H54 (cell line): ENCODE measurements at regions not wholly inside any gene's neighbourhood (a gene's known extent, or its start where the extent isn't known, plus 50 kb on each side); places are given as distances from the start of the nearest gene placed in this dataset.

Source experiments
- DNase-seq: peaks from one replicate; pipeline ENCODE4 v3.0.0; 2011; ENCODE audit warnings: low spot score, mixed read lengths; ENCODE audit not compliant: insufficient read length
- FAIRE-seq: peaks from 3 replicates; lab custom pipeline; 2011; peaks lifted over from hg19 to GRCh38; lab: Jason Lieb, UNC
- POLR2A ChIP-seq: IDR thresholded peaks from 2 replicates; pipeline ENCODE4 v1.6.1; 2011; ENCODE audit warnings: low read depth, mild to moderate bottlenecking, low read length

GRCh38 chr6:3551716-3552511 is 95.1 kb upstream of the SLC22A23 start:
- DNase-seq (no peak), FAIRE-seq (no peak)
- no peak for TF ChIP-seq POLR2A

- TF ChIP-seq POLR2A = no peak
- no peak for DNase-seq
- no peak for FAIRE-seq
Observed at GRCh38 chr6:3549314-3549940, 92.6 kb upstream of the SLC22A23 start.

GRCh38 chr6:3546121-3546520 is 89.3 kb upstream of the SLC22A23 start:
- TF ChIP-seq POLR2A = no peak
- FAIRE-seq (no peak), DNase-seq (no peak)

GRCh38 chr6:3545156-3545555 is 88.3 kb upstream of the SLC22A23 start:
- TF ChIP-seq POLR2A = no peak
- DNase-seq = no peak
- no peak for FAIRE-seq

- DNase-seq (no peak), FAIRE-seq (no peak)
- TF ChIP-seq POLR2A = no peak
Observed at GRCh38 chr6:3542032-3542640, 85.3 kb upstream of the SLC22A23 start.

- FAIRE-seq (no peak), DNase-seq (no peak)
- TF ChIP-seq POLR2A = no peak
Observed at GRCh38 chr6:3541006-3541585, 84.2 kb upstream of the SLC22A23 start.

GRCh38 chr6:3540253-3540820 is 83.5 kb upstream of the SLC22A23 start:
- FAIRE-seq (no peak), DNase-seq (no peak)
- TF ChIP-seq POLR2A = no peak

- FAIRE-seq = no peak
- no peak for DNase-seq
- no peak for TF ChIP-seq POLR2A
Observed at GRCh38 chr6:3538536-3538935, 81.7 kb upstream of the SLC22A23 start.

GRCh38 chr6:3536901-3537300 is 80.1 kb upstream of the SLC22A23 start:
- DNase-seq (no peak), FAIRE-seq (no peak)
- TF ChIP-seq POLR2A = no peak

- TF ChIP-seq POLR2A = no peak
- no peak for DNase-seq
- no peak for FAIRE-seq
Observed at GRCh38 chr6:3535776-3536435, 79.1 kb upstream of the SLC22A23 start.

- DNase-seq (no peak), FAIRE-seq (no peak)
Observed at GRCh38 chr6:3535033-3535775, 78.4 kb upstream of the SLC22A23 start.

GRCh38 chr6:3534599-3534998 is 77.7 kb upstream of the SLC22A23 start:
- no peak for TF ChIP-seq POLR2A
- FAIRE-seq (no peak), DNase-seq (no peak)

More at GRCh38 chr6:3535033-3535775, 78.4 kb upstream of the SLC22A23 start:
- TF ChIP-seq POLR2A = no peak

- DNase-seq = no peak
- no peak for TF ChIP-seq POLR2A
- no peak for FAIRE-seq
Observed at GRCh38 chr6:3533981-3534380, 77.1 kb upstream of the SLC22A23 start.
